GM23248 (cell line): ENCODE measurements at regions not wholly inside any gene's neighbourhood (a gene's known extent, or its start where the extent isn't known, plus 50 kb on each side); places are given as distances from the start of the nearest gene placed in this dataset.

Source experiments
- EZH2 ChIP-seq: fragments of 200-600 bp; sonication (generic); IDR thresholded peaks from 2 replicates; pipeline ENCODE4 v1.6.1; 2018; ENCODE audit warnings: antibody characterized with exemption, mild to moderate bottlenecking; ENCODE audit not compliant: insufficient read depth, poor library complexity, severe bottlenecking
- EZH2phosphoT487 ChIP-seq: fragments of 200-600 bp; sonication (generic); IDR thresholded peaks from 2 replicates; pipeline ENCODE4 v1.6.1; 2018; ENCODE audit warnings: antibody characterized with exemption, moderate library complexity, mild to moderate bottlenecking, low read depth; ENCODE audit not compliant: insufficient read depth

GRCh38 chr18:39801848-39802247 is 2153.2 kb upstream of the PIK3C3 start:
- no peak for TF ChIP-seq EZH2
- no peak for TF ChIP-seq EZH2phosphoT487
